Stomach (tissue), 8 donors: ENCODE measurements at regions not wholly inside any gene's neighbourhood (a gene's known extent, or its start where the extent isn't known, plus 50 kb on each side); places are given as distances from the start of the nearest gene placed in this dataset.

Experiments
- DNase-seq, 2 donors: peaks; one replicate each; pipeline versions ENCODE4 v3.0.0 to v3.0.0-alpha.2; 2013 to 2019
- H3K27ac ChIP-seq, 5 donors: fragments of 200-600 bp in 4 of 5; sonication (generic) in 4 of 5; one replicate each; pipeline ENCODE4 v1.5.1; 2013 to 2019; ENCODE audit warnings: mild to moderate bottlenecking in 1 of 5, moderate library complexity in 1 of 5
- H3K27me3 ChIP-seq, 3 donors: fragments of 200-600 bp; sonication (generic); one replicate each; pipeline ENCODE4 v1.5.1; 2017 to 2019; ENCODE audit warnings: mixed run types in 1 of 3
- H3K36me3 ChIP-seq, 4 donors: fragments of 200-600 bp; sonication (generic); 1 replicate in 3 of 4; 2 replicates in 1 of 4; pipeline ENCODE4 v1.5.1; 2016 to 2019
- H3K4me1 ChIP-seq, 4 donors: fragments of 200-600 bp; sonication (generic); one replicate each; pipeline ENCODE4 v1.5.1; 2016 to 2019
- H3K4me3 ChIP-seq, 4 donors: fragments of 200-600 bp; sonication (generic) in 3 of 4; one replicate each; pipeline ENCODE4 v1.5.1; 2016 to 2019; ENCODE audit warnings: mild to moderate bottlenecking in 1 of 4
- H3K9me3 ChIP-seq, 4 donors: fragments of 200-600 bp; sonication (generic); one replicate each; pipeline ENCODE4 v1.5.1; 2016 to 2019
- EP300 ChIP-seq: sonication (generic); formaldehyde crosslinking; IDR thresholded peaks from one replicate; pipeline ENCODE4 v1.6.1; 2017; ENCODE audit warnings: antibody characterized with exemption
- POLR2A ChIP-seq, 4 donors: fragments of 450-650 bp; IDR thresholded peaks; one replicate each; pipeline ENCODE4 v1.6.1; 2016; ENCODE audit warnings: antibody characterized with exemption in 4 of 4, control low read depth in 2 of 4, mild to moderate bottlenecking in 1 of 4, moderate library complexity in 1 of 4
- POLR2AphosphoS5 ChIP-seq, 3 donors: sonication (generic); formaldehyde crosslinking; IDR thresholded peaks; one replicate each; pipeline ENCODE4 v1.6.1; 2016; ENCODE audit warnings: antibody characterized with exemption in 3 of 3
- WGBS, 5 donors: extraction: QIAGEN DNeasy Blood & Tissue Kit in 3 of 5; methylation state at CpG; one replicate each; pipeline versions ENCODE4 v1.1.5 to v1.1.7; 2013 to 2018; 5-methylcytosine and 5-hydroxymethylcytosine counted together
- intact Hi-C: fragments of 100-400 bp; cut with DNase I; formaldehyde crosslinking; loops from one replicate; pipeline ENCODE4 v1.15.1; 2023; ENCODE audit warnings: low total_unique reads
- TF ChIP-seq, protein P1 (sequence below), 7 experiments: fragments of 450-650 bp in 4 of 7; fragments of 200-600 bp in 3 of 7; sonication (generic) in 3 of 7; IDR thresholded peaks; one replicate each; pipeline ENCODE4 v1.5.1; 2016 to 2019; ENCODE audit warnings: antibody characterized with exemption in 7 of 7, control low read depth in 2 of 7, mild to moderate bottlenecking in 1 of 7
- donor health status: healthy with polysubstance abuse.
- donor health status: Bipolar disorder and iron deficiency.
- donor health status: healthy.

DNA sequence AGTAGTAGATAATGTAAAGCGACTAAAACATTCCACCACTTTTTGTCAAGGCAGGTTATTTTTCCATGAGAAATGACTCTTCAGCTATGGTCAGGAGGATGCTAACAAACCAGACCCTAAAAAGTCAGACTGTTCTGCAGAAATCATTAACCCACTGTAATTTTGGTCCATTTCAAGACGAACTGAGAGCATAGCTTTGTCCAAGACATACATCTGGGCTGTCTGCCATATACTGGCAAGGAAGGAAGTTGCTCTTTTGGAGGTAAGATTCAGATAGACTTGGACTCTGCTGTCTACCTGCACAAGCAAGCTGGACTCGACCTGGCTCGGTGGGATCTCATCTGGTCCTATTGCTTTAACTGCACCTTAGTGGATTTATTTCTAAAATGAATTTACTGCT is 207.8 kb downstream of the POSTN start:
- Histone ChIP-seq H3K9me3 (no peaks in the 10 kb centered on the region), H3K4me3 (no peak overlapping the region), H3K27me3 (no peaks in the 10 kb centered on the region), H3K36me3 (no peaks in the 10 kb centered on the region), H3K27ac (no peak overlapping the region), H3K4me1 (no peaks in the 10 kb centered on the region)
- TF ChIP-seq POLR2A (IDR thresholded peaks at IDR 0.05) (no peak), EP300 (no peak), POLR2AphosphoS5 (IDR thresholded peaks at IDR 0.05) (no peak)
- TF ChIP-seq, protein P1, sequence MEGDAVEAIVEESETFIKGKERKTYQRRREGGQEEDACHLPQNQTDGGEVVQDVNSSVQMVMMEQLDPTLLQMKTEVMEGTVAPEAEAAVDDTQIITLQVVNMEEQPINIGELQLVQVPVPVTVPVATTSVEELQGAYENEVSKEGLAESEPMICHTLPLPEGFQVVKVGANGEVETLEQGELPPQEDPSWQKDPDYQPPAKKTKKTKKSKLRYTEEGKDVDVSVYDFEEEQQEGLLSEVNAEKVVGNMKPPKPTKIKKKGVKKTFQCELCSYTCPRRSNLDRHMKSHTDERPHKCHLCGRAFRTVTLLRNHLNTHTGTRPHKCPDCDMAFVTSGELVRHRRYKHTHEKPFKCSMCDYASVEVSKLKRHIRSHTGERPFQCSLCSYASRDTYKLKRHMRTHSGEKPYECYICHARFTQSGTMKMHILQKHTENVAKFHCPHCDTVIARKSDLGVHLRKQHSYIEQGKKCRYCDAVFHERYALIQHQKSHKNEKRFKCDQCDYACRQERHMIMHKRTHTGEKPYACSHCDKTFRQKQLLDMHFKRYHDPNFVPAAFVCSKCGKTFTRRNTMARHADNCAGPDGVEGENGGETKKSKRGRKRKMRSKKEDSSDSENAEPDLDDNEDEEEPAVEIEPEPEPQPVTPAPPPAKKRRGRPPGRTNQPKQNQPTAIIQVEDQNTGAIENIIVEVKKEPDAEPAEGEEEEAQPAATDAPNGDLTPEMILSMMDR (IDR thresholded peaks at IDR 0.05), result no peak
- intact Hi-C loops, result no loop called here
- 61 to 84% (median 82%) methylated on average over 4 of the region's 4 CpGs for WGBS, 5 donors
- no peak for DNase-seq

DNA sequence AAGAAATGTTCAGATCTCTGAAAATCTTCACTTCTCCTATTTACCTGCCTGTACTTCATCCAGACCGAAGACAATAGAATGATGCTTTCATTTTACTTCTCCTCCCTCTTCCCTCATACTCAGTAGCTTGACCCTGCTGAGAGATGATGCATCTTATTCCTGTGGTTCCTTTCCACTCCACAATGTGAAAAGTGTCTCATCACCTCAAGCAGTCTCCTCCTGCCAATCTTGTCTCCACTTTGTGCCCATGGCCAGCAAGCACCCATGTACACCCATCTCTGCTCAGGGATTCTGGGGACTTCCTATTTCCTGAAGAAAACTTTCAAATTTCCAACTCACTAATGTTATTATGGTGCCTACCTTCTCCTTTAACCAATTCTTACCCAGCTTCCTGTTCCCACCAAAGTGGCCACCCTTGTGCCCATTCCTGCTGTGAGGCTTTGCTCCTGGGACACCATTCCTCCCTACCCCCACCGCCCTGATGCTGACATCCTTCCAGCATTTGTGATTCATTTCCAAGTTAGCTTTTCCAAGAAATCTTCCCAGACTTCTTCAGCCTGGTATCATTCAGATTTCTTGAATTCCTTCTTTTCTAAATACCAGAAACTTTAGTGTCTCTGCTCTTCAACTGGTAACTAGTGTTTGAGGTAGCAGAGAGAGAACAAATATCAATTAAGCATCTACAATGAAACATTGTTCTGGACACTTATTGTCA is 212.5 kb downstream of the POSTN start:
- no peaks in the 10 kb centered on the region for H3K36me3 ChIP-seq
- H3K27me3 ChIP-seq, result no peaks in the 10 kb centered on the region
- DNase-seq, result no peak
- intact Hi-C loops, result no loop called here
- no peaks in the 10 kb centered on the region for H3K4me1 ChIP-seq
- no peaks in the 10 kb centered on the region for H3K9me3 ChIP-seq
- TF ChIP-seq POLR2A (IDR thresholded peaks at IDR 0.05) (no peak), POLR2AphosphoS5 (IDR thresholded peaks at IDR 0.05) (no peak), EP300 (no peak)
- TF ChIP-seq, protein P1 (IDR thresholded peaks at IDR 0.05), result no peak
- no peak overlapping the region for H3K4me3 ChIP-seq
- 38 to 66% (median 41%) methylated on average over 2 of the region's 2 CpGs for WGBS, 5 donors
- H3K27ac ChIP-seq, result no peak overlapping the region

DNA sequence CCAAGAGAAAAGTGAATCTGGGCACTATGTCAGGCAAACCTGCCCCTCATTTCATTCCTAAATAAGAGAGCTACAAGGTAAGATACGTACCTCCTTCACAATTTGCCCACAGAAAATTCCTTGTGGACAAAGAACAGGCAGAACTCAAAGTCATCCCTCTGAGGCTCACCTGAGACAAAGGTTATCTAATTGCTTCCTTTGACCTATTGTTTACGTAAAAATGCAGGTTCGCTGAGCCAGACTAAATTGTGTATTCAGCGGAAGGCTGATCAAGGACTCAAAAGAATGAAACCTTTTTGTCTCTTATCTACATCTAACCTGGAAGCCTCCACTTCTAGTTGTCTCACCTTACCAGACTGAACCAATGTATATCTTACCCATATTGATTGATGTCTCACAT is 213.3 kb downstream of the POSTN start:
- 35 to 68% (median 60%) methylated on average over 4 of the region's 4 CpGs for WGBS, 5 donors
- Histone ChIP-seq H3K9me3 (no peaks in the 10 kb centered on the region), H3K4me1 (no peaks in the 10 kb centered on the region), H3K4me3 (no peak overlapping the region), H3K27ac (no peak overlapping the region), H3K27me3 (no peaks in the 10 kb centered on the region), H3K36me3 (no peaks in the 10 kb centered on the region)
- intact Hi-C loops, result no loop called here
- TF ChIP-seq POLR2A (IDR thresholded peaks at IDR 0.05), result no peak
- no peak for TF ChIP-seq EP300
- TF ChIP-seq, protein P1 (IDR thresholded peaks at IDR 0.05), result no peak
- TF ChIP-seq POLR2AphosphoS5 (IDR thresholded peaks at IDR 0.05), result no peak
- DNase-seq, result no peak

DNA sequence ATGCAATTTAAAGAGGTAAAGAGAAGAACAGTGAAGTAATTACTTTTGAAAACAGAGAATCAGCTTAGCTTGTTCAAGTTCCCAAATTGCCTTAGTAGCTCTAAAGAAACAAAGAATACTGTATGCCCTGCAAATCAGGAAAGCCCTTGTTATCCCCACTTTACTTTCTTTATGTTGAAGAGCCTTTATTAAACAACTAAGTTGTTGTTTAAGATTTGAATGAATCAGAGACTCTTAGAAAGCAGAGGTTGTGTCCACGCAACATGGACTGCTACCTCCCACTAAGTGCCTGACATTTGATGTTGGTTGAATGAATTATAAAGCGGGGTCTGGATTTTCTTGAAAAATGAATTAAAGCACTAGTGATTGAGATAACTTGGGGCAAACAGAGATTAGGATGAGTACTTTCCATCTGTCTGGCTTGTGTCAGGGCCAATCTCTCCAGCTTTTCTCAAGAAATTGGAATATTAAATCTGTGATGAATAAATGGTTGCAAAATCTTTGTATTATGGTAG is 214.7 kb downstream of the POSTN start:
- Histone ChIP-seq H3K27me3 (no peaks in the 10 kb centered on the region), H3K4me1 (no peaks in the 10 kb centered on the region), H3K4me3 (no peak overlapping the region), H3K9me3 (no peaks in the 10 kb centered on the region), H3K36me3 (no peaks in the 10 kb centered on the region), H3K27ac (no peak overlapping the region)
- no peak for TF ChIP-seq POLR2A (IDR thresholded peaks at IDR 0.05)
- TF ChIP-seq, protein P1 (IDR thresholded peaks at IDR 0.05), result no peak
- no peak for TF ChIP-seq EP300
- no peak for TF ChIP-seq POLR2AphosphoS5 (IDR thresholded peaks at IDR 0.05)
- intact Hi-C loops, result no loop called here
- 84 to 94% (median 93%) methylated on average over 2 of the region's 2 CpGs for WGBS, 5 donors
- no peak for DNase-seq
